T-helper 17 cell (primary cell): ENCODE measurements at regions not wholly inside any gene's neighbourhood (a gene's known extent, or its start where the extent isn't known, plus 50 kb on each side); places are given as distances from the start of the nearest gene placed in this dataset.

Experiments used
- ATAC-seq: fragments of 150-1000 bp; cut with Tn5 transposase; 2 replicates; pipeline ENCODE4 v1.10.0; 2021; ENCODE audit warnings: mild to moderate bottlenecking, moderate library complexity
- DNase-seq, 3 donors: peaks; one replicate each; pipeline versions ENCODE4 v3.0.0 to v3.0.0-alpha.2; 2020 to 2021
- H3K9me3 ChIP-seq: one replicate; pipeline ENCODE4 v1.7.0; 2013; ENCODE audit warnings: low read length, mild to moderate bottlenecking; ENCODE audit not compliant: control insufficient read depth, poor library complexity, severe bottlenecking
- H3K27ac Mint-ChIP-seq: one replicate; pipeline ENCODE4 v1.8.0; 2022; ENCODE audit warnings: mild to moderate bottlenecking, moderate library complexity, mixed read lengths
- H3K27me3 Mint-ChIP-seq: one replicate; pipeline ENCODE4 v1.8.0; 2022; ENCODE audit warnings: mixed read lengths
- H3K36me3 Mint-ChIP-seq: one replicate; pipeline ENCODE4 v1.8.0; 2022; ENCODE audit warnings: low read depth, mixed read lengths
- H3K4me1 Mint-ChIP-seq: one replicate; pipeline ENCODE4 v1.8.0; 2022; ENCODE audit warnings: mild to moderate bottlenecking, mixed read lengths
- H3K4me3 Mint-ChIP-seq: one replicate; pipeline ENCODE4 v1.8.0; 2022; ENCODE audit warnings: mild to moderate bottlenecking, moderate library complexity, mixed read lengths

DNA sequence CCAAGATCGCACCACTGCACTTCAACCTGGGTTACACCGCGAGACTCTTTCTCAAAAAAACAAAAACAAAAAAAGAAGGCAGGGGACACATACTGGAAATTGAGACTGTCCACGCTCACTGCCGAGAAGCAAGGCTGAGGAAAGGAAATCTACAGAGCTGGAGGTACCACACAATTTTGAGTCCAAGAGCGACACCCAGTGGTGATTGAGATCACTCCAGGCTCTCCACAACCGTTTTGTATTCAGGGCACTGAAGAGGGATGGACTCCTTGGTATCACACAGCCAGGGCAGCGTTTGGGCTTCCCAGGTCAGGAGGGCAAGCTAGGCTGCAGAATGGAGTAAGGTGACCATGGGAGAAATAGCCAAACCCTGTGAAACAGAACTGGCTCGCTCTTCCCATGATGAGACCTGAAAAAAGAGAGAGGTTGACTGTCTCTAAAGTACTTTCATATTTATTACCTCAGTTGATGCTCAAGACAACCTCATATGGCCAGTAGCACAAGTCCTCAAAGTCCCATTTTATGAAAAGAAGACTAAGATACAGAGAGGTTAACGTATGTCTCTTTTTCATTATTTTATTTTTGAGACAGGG, 74.5 kb upstream of the YPEL5 start:
- Mint-ChIP-seq H3K27me3 (peaks cover 80% of the 10 kb centered on the region), H3K36me3 (peaks cover 3% of the 10 kb centered on the region), H3K27ac (no peak overlapping the region), H3K4me1 (peaks cover 2% of the 10 kb centered on the region), H3K4me3 (no peak overlapping the region)
- peak; percentile 14 to 38 (median 25) for DNase-seq
- no peaks in the 10 kb centered on the region for H3K9me3 ChIP-seq
- peak; percentile 76 for ATAC-seq

- Mint-ChIP-seq H3K4me1 (peaks cover 2% of the 10 kb centered on the region), H3K4me3 (no peak overlapping the region), H3K36me3 (peaks cover 3% of the 10 kb centered on the region), H3K27ac (no peak overlapping the region), H3K27me3 (peaks cover 82% of the 10 kb centered on the region)
- DNase-seq (no peak), ATAC-seq (no peak)
- H3K9me3 ChIP-seq = no peaks in the 10 kb centered on the region
These were observed 73.3 kb upstream of the YPEL5 start for GRCh38 chr2:30073523-30073922.

DNA sequence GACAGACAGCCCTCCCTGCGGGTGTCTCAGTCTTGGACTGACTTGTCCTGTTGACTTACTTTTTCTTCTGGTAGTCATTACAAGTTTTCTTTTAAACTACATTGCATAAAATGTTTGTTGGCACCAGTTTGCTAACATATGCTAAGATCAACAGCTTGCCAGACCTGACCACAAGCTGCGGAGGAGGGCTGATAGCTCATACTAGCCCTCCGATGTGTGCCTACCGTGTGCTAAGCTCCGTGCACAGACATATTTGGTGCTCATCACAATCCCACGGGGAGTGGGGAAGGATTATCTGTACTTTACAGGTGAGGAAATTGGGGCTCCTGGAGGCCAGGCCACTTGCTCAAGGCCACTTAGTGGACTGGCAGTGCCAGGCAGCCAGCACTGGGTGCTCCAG, 72.8 kb upstream of the YPEL5 start:
- peaks cover 86% of the 10 kb centered on the region for H3K27me3 Mint-ChIP-seq
- H3K36me3 Mint-ChIP-seq = peaks cover 3% of the 10 kb centered on the region
- H3K27ac Mint-ChIP-seq = no peak overlapping the region
- peaks cover 2% of the 10 kb centered on the region for H3K4me1 Mint-ChIP-seq
- H3K9me3 ChIP-seq = no peaks in the 10 kb centered on the region
- ATAC-seq (no peak), DNase-seq (no peak)
- no peak overlapping the region for H3K4me3 Mint-ChIP-seq

DNA sequence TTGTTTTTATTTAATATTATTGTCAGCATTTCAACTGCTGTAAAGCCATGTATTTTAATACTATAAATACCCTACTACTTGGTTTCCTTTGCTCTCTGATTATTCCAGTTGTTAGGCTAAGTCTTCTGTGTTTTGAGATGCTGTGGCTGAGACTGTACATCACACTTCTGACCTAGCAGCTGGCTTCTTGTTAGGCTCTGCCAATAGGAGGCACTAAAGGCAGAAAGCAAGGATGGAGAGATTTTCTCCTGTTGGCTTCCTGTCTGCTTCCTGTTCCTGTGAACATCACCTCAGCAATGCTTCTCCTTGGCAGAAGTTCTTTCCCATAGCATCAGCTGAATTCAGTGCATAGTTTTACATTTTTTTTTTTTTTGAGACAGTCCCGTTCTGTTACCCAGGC, 68.3 kb upstream of the YPEL5 start:
- ATAC-seq = no peak
- Mint-ChIP-seq H3K27me3 (peaks cover 53% of the 10 kb centered on the region), H3K4me1 (peaks cover 5% of the 10 kb centered on the region), H3K36me3 (peaks cover 5% of the 10 kb centered on the region), H3K27ac (no peak overlapping the region), H3K4me3 (no peak overlapping the region)
- DNase-seq = no peak
- H3K9me3 ChIP-seq = no peaks in the 10 kb centered on the region

DNA sequence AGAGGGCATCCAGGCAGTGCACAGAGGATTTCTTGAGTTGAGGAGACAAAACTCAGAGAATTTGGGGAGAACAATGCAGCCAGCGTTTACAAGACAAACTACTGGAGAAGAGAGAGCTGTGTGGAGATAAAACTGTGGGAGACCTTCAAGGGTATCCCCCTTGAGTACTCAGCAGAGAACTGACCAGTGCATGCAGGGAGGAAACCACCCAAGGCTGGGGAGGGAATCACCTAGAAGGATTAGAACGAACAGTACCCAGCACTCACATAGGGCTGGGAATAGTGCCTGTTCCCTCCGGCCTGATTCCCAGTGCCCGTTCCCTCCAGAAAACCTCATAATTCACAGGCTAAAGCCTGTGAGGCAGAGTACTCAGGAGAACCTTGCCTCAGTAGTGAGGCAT, 61.9 kb upstream of the YPEL5 start:
- H3K27ac Mint-ChIP-seq = no peak overlapping the region
- no peaks in the 10 kb centered on the region for H3K9me3 ChIP-seq
- H3K36me3 Mint-ChIP-seq = peaks cover 8% of the 10 kb centered on the region
- peaks cover 10% of the 10 kb centered on the region for H3K4me1 Mint-ChIP-seq
- ATAC-seq (no peak), DNase-seq (no peak)
- no peak overlapping the region for H3K4me3 Mint-ChIP-seq
- peaks cover 54% of the 10 kb centered on the region for H3K27me3 Mint-ChIP-seq

- Mint-ChIP-seq H3K4me1 (peaks cover 11% of the 10 kb centered on the region), H3K27ac (no peak overlapping the region), H3K36me3 (peaks cover 7% of the 10 kb centered on the region), H3K27me3 (peaks cover 73% of the 10 kb centered on the region), H3K4me3 (no peak overlapping the region)
- no peaks in the 10 kb centered on the region for H3K9me3 ChIP-seq
- no peak for DNase-seq
- ATAC-seq = no peak
These were observed 57.6 kb upstream of the YPEL5 start for GRCh38 chr2:30089171-30089570.

DNA sequence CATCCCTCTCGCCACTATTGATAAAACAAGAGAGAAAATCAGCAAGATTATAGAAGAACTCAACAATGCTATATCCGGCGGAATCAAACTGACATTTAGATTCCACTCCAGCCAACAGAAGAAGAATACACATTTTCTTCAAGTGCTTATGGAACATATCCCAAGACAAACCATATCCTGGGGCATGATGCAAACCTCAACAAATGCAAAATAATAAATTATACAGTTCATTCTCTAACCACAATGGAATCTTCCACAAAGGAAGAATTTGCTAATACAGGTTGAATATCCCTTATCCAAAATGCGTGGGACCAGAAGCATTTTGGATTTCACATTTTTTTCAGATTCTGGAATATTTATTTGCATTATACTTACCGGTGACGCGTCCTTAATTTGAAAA, 51.4 kb upstream of the YPEL5 start:
- DNase-seq = no peak
- Mint-ChIP-seq H3K27me3 (peaks cover 61% of the 10 kb centered on the region), H3K36me3 (peaks cover 3% of the 10 kb centered on the region), H3K27ac (no peak overlapping the region), H3K4me1 (peaks cover 4% of the 10 kb centered on the region), H3K4me3 (no peak overlapping the region)
- no peak for ATAC-seq
- no peaks in the 10 kb centered on the region for H3K9me3 ChIP-seq

GRCh38 chr2:30096451-30096850, 50.4 kb upstream of the YPEL5 start:
- no peak for DNase-seq
- ATAC-seq = no peak
- Mint-ChIP-seq H3K4me3 (no peak overlapping the region), H3K36me3 (peaks cover 3% of the 10 kb centered on the region), H3K27ac (no peak overlapping the region), H3K4me1 (no peaks in the 10 kb centered on the region), H3K27me3 (peaks cover 58% of the 10 kb centered on the region)
- H3K9me3 ChIP-seq = no peaks in the 10 kb centered on the region
